ENCODE measurements at regions not wholly inside any gene's neighbourhood (a gene's known extent, or its start where the extent isn't known, plus 50 kb on each side); places are given as distances from the start of the nearest gene placed in this dataset.
"Not testable (repeated sequence)": the region's sequence is repeated elsewhere in the genome, so short reads cannot be mapped to it uniquely, and the experiment has no call there.

GRCh38 chr13:22916276-22916675, 264.5 kb upstream of the SGCG start:
- not testable (repeated sequence) for H2AK5ac ChIP-seq (ENCODE audit: low read length); H4K8ac ChIP-seq (ENCODE audit: low read depth, low read length); H4K5ac ChIP-seq (ENCODE audit: low read length); H3K23ac ChIP-seq (ENCODE audit: low read length); H3K79me1 ChIP-seq (ENCODE audit: low read length); H3K4ac ChIP-seq (ENCODE audit: low read depth, low read length); H3K79me2 ChIP-seq (ENCODE audit: control insufficient read depth, insufficient read depth, low read length); H3K36me3 ChIP-seq (ENCODE audit: control insufficient read depth, insufficient read depth, low read length); DNase-seq; H3K27ac ChIP-seq (ENCODE audit: low read depth, low read length); H2BK120ac ChIP-seq (ENCODE audit: low read depth, low read length); H2BK15ac ChIP-seq (replicated peaks; ENCODE audit: low read depth); H2BK5ac ChIP-seq (ENCODE audit: low read length); H3K27me3 ChIP-seq (ENCODE audit: insufficient read depth, low read length, poor library complexity); H3K18ac ChIP-seq (ENCODE audit: low read length); H3K4me1 ChIP-seq (ENCODE audit: control insufficient read depth, low read depth, low read length)
- Histone ChIP-seq H3K9ac (ENCODE audit: low read length) (peak overlapping the region; percentile 85), H3K4me3 (ENCODE audit: low read length) (peak overlapping the region; percentile 68), H3K56ac (ENCODE audit: low read length) (peak overlapping the region; percentile 92), H3K4me2 (ENCODE audit: low read length) (peak overlapping the region; percentile 19)
- WGBS (ENCODE audit: extremely low coverage, insufficient coverage, low lambda C conversion rate): no CpG with 5 or more reads among the region's 4 CpGs

GRCh38 chr13:22925881-22926747, 254.7 kb upstream of the SGCG start:
- H3K18ac ChIP-seq (ENCODE audit: low read length): no peak overlapping the region
- H2AK5ac ChIP-seq (ENCODE audit: low read length): no peak overlapping the region
- H3K23ac ChIP-seq (ENCODE audit: low read length): no peak overlapping the region
- H3K4ac ChIP-seq (ENCODE audit: low read depth, low read length): no peak overlapping the region
- H3K4me2 ChIP-seq (ENCODE audit: low read length): no peak overlapping the region
- H2BK120ac ChIP-seq (ENCODE audit: low read depth, low read length): no peak overlapping the region
- peak overlapping the region; percentile 71 for H3K56ac ChIP-seq (ENCODE audit: low read length)
- H2BK5ac ChIP-seq (ENCODE audit: low read length): no peak overlapping the region
- H3K27me3 ChIP-seq (ENCODE audit: insufficient read depth, low read length, poor library complexity): no peaks in the 10 kb centered on the region
- no peaks in the 10 kb centered on the region for H3K36me3 ChIP-seq (ENCODE audit: control insufficient read depth, insufficient read depth, low read length)
- no peaks in the 10 kb centered on the region for H3K79me2 ChIP-seq (ENCODE audit: control insufficient read depth, insufficient read depth, low read length)
- H3K4me1 ChIP-seq (ENCODE audit: control insufficient read depth, low read depth, low read length): no peaks in the 10 kb centered on the region
- no peak overlapping the region for H3K27ac ChIP-seq (ENCODE audit: low read depth, low read length)
- WGBS (ENCODE audit: extremely low coverage, insufficient coverage, low lambda C conversion rate): no CpG with 5 or more reads among the region's 55 CpGs
- no peaks in the 10 kb centered on the region for H3K79me1 ChIP-seq (ENCODE audit: low read length)
- no peak overlapping the region for H4K8ac ChIP-seq (ENCODE audit: low read depth, low read length)
- DNase-seq: peak; percentile 86
- no peak overlapping the region for H4K5ac ChIP-seq (ENCODE audit: low read length)
- no peak overlapping the region for H2BK15ac ChIP-seq (replicated peaks; ENCODE audit: low read depth)
- H3K9ac ChIP-seq (ENCODE audit: low read length): peak overlapping the region; percentile 67
- H3K4me3 ChIP-seq (ENCODE audit: low read length): no peak overlapping the region

GRCh38 chr13:22926748-22927400, 253.9 kb upstream of the SGCG start:
- Histone ChIP-seq H4K5ac (ENCODE audit: low read length) (no peak overlapping the region), H3K27me3 (ENCODE audit: insufficient read depth, low read length, poor library complexity) (no peaks in the 10 kb centered on the region), H3K79me1 (ENCODE audit: low read length) (no peaks in the 10 kb centered on the region), H3K4me3 (ENCODE audit: low read length) (peak overlapping the region; percentile 29), H3K23ac (ENCODE audit: low read length) (peak overlapping the region; percentile 89), H2BK120ac (ENCODE audit: low read depth, low read length) (no peak overlapping the region), H3K56ac (ENCODE audit: low read length) (peak overlapping the region; percentile 71), H3K18ac (ENCODE audit: low read length) (no peak overlapping the region), H3K36me3 (ENCODE audit: control insufficient read depth, insufficient read depth, low read length) (no peaks in the 10 kb centered on the region), H3K4ac (ENCODE audit: low read depth, low read length) (no peak overlapping the region), H3K79me2 (ENCODE audit: control insufficient read depth, insufficient read depth, low read length) (no peaks in the 10 kb centered on the region), H2AK5ac (ENCODE audit: low read length) (no peak overlapping the region), H3K27ac (ENCODE audit: low read depth, low read length) (no peak overlapping the region), H3K9ac (ENCODE audit: low read length) (peak overlapping the region; percentile 67), H3K4me2 (ENCODE audit: low read length) (peak overlapping the region; percentile 13), H2BK5ac (ENCODE audit: low read length) (no peak overlapping the region), H2BK15ac (replicated peaks; ENCODE audit: low read depth) (no peak overlapping the region), H4K8ac (ENCODE audit: low read depth, low read length) (no peak overlapping the region), H3K4me1 (ENCODE audit: control insufficient read depth, low read depth, low read length) (no peaks in the 10 kb centered on the region)
- DNase-seq: no peak
- no CpG with 5 or more reads among the region's 56 CpGs for WGBS (ENCODE audit: extremely low coverage, insufficient coverage, low lambda C conversion rate)

GRCh38 chr13:22927845-22928244, 252.9 kb upstream of the SGCG start:
- WGBS (ENCODE audit: extremely low coverage, insufficient coverage, low lambda C conversion rate): no CpG with 5 or more reads among the region's 4 CpGs
- H3K4me2 ChIP-seq (ENCODE audit: low read length); H2AK5ac ChIP-seq (ENCODE audit: low read length); H3K79me1 ChIP-seq (ENCODE audit: low read length); H3K4me3 ChIP-seq (ENCODE audit: low read length); H2BK15ac ChIP-seq (replicated peaks; ENCODE audit: low read depth); H3K79me2 ChIP-seq (ENCODE audit: control insufficient read depth, insufficient read depth, low read length); H3K36me3 ChIP-seq (ENCODE audit: control insufficient read depth, insufficient read depth, low read length); H2BK120ac ChIP-seq (ENCODE audit: low read depth, low read length); H4K5ac ChIP-seq (ENCODE audit: low read length); H3K27ac ChIP-seq (ENCODE audit: low read depth, low read length); H3K4ac ChIP-seq (ENCODE audit: low read depth, low read length); H3K4me1 ChIP-seq (ENCODE audit: control insufficient read depth, low read depth, low read length); H3K27me3 ChIP-seq (ENCODE audit: insufficient read depth, low read length, poor library complexity); H4K8ac ChIP-seq (ENCODE audit: low read depth, low read length); H2BK5ac ChIP-seq (ENCODE audit: low read length); H3K18ac ChIP-seq (ENCODE audit: low read length); H3K23ac ChIP-seq (ENCODE audit: low read length); DNase-seq: not testable (repeated sequence)
- H3K56ac ChIP-seq (ENCODE audit: low read length): peak overlapping the region; percentile 71
- H3K9ac ChIP-seq (ENCODE audit: low read length): peak overlapping the region; percentile 67

GRCh38 chr13:22929381-22930126, 251.2 kb upstream of the SGCG start:
- no peak overlapping the region for H3K23ac ChIP-seq (ENCODE audit: low read length)
- H3K4me1 ChIP-seq (ENCODE audit: control insufficient read depth, low read depth, low read length): no peaks in the 10 kb centered on the region
- H2BK15ac ChIP-seq (replicated peaks; ENCODE audit: low read depth): no peak overlapping the region
- no peak for DNase-seq
- no peaks in the 10 kb centered on the region for H3K27me3 ChIP-seq (ENCODE audit: insufficient read depth, low read length, poor library complexity)
- no peak overlapping the region for H3K4ac ChIP-seq (ENCODE audit: low read depth, low read length)
- H3K56ac ChIP-seq (ENCODE audit: low read length): no peak overlapping the region
- no CpG with 5 or more reads among the region's 7 CpGs for WGBS (ENCODE audit: extremely low coverage, insufficient coverage, low lambda C conversion rate)
- no peak overlapping the region for H3K27ac ChIP-seq (ENCODE audit: low read depth, low read length)
- no peak overlapping the region for H3K9ac ChIP-seq (ENCODE audit: low read length)
- H3K79me1 ChIP-seq (ENCODE audit: low read length): no peaks in the 10 kb centered on the region
- no peaks in the 10 kb centered on the region for H3K36me3 ChIP-seq (ENCODE audit: control insufficient read depth, insufficient read depth, low read length)
- no peak overlapping the region for H2AK5ac ChIP-seq (ENCODE audit: low read length)
- H4K5ac ChIP-seq (ENCODE audit: low read length): no peak overlapping the region
- no peak overlapping the region for H3K18ac ChIP-seq (ENCODE audit: low read length)
- no peak overlapping the region for H2BK5ac ChIP-seq (ENCODE audit: low read length)
- H4K8ac ChIP-seq (ENCODE audit: low read depth, low read length): no peak overlapping the region
- H3K4me3 ChIP-seq (ENCODE audit: low read length): no peak overlapping the region
- H2BK120ac ChIP-seq (ENCODE audit: low read depth, low read length): no peak overlapping the region
- H3K79me2 ChIP-seq (ENCODE audit: control insufficient read depth, insufficient read depth, low read length): no peaks in the 10 kb centered on the region
- H3K4me2 ChIP-seq (ENCODE audit: low read length): no peak overlapping the region
